K562 (cell line): ENCODE measurements at regions not wholly inside any gene's neighbourhood (a gene's known extent, or its start where the extent isn't known, plus 50 kb on each side); places are given as distances from the start of the nearest gene placed in this dataset.

Experiments used
- ATAC-seq: fragments of 200-7000 bp; cut with Tn5 transposase; 3 replicates; pipeline ENCODE4 v1.9.1; 2020; ENCODE audit warnings: moderate library complexity
- BruUV-seq: library from RNA; stranded (reverse); fragments of 400-500 nt; replicated peaks from 2 replicates; lab custom pipeline; 2021; lab: Mats Ljungman, UMichigan
- CTCF ChIA-PET: fragments of 300-600 bp; formaldehyde crosslinking; extraction: SDS; loops from one replicate; lab custom pipeline; 2021; ENCODE audit warnings: low intra/inter-chr PET ratio; lab: Yijun Ruan, JAX
- POLR2A ChIA-PET: fragments of 300-600, 350-650 bp; sonication (Branson Sonifier 250); formaldehyde crosslinking; extraction: SDS; loops from one replicate; lab custom pipeline; 2021; ENCODE audit warnings: antibody characterized with exemption, inconsistent platforms; lab: Yijun Ruan, JAX
- DNase-seq, 4 experiments: peaks; one replicate each; pipeline versions ENCODE4 v3.0.0 to v3.0.0-alpha.2; 2011 to 2018; ENCODE audit warnings: low spot score in 3 of 4, mixed read lengths in 3 of 4; ENCODE audit errors: extremely low read depth in 1 of 4
- FAIRE-seq: peaks from 2 replicates; lab custom pipeline; 2011; peaks lifted over from hg19 to GRCh38; lab: Jason Lieb, UNC
- H2AFZ ChIP-seq: 2 replicates; pipeline ENCODE4 v1.6.0; 2011; ENCODE audit warnings: low read depth, low read length, control low read depth, inconsistent platforms
- H3K27ac ChIP-seq: fragments of 200-600 bp; 3 replicates; pipeline ENCODE4 v1.8.0; 2011; ENCODE audit warnings: low read depth, mild to moderate bottlenecking, control low read depth, inconsistent platforms, low read length, moderate library complexity, mixed read lengths; ENCODE audit errors: extremely low read depth
- H3K27me3 ChIP-seq, 2 experiments: fragments of 300-600 bp in 1 of 2; 2 replicates in 1 of 2; 3 replicates in 1 of 2; pipeline versions ENCODE4 v1.6.0 to v1.8.0; 2011; ENCODE audit warnings: inconsistent platforms in 2 of 2, low read length in 2 of 2, mild to moderate bottlenecking in 1 of 2, mixed read lengths in 1 of 2, moderate library complexity in 1 of 2; ENCODE audit not compliant: control insufficient read depth in 2 of 2, insufficient read depth in 2 of 2
- H3K36me3 ChIP-seq: fragments of 300-600 bp; 3 replicates; pipeline ENCODE4 v1.8.0; 2011; ENCODE audit warnings: mild to moderate bottlenecking, low read length, inconsistent platforms; ENCODE audit not compliant: control insufficient read depth, insufficient read depth
- H3K4me1 ChIP-seq, 2 experiments: fragments of 200-600 bp in 1 of 2; replicated peaks in 1 of 2; 2 replicates in 1 of 2; 3 replicates in 1 of 2; pipeline versions ENCODE4 v1.5.1 to v1.8.0; 2011; ENCODE audit warnings: inconsistent platforms in 2 of 2, low read length in 2 of 2, mild to moderate bottlenecking in 1 of 2, mixed read lengths in 1 of 2, moderate library complexity in 1 of 2; ENCODE audit not compliant: control insufficient read depth in 2 of 2, insufficient read depth in 2 of 2
- H3K4me2 ChIP-seq: 2 replicates; pipeline ENCODE4 v1.6.1; 2011; ENCODE audit warnings: low read length, control low read depth, inconsistent platforms, mixed read lengths; ENCODE audit not compliant: insufficient read depth
- H3K4me3 ChIP-seq: fragments of 200-600 bp; sonication (generic), shearing (Covaris generic); 2 replicates; pipeline ENCODE4 v1.5.1; 2016; ENCODE audit warnings: control low read depth, inconsistent platforms
- H3K79me2 ChIP-seq: fragments of 200-600 bp; 3 replicates; pipeline ENCODE4 v1.8.0; 2011; ENCODE audit warnings: low read length, inconsistent platforms; ENCODE audit not compliant: control insufficient read depth, insufficient read depth
- H3K9ac ChIP-seq, 2 experiments: 2 replicates each; pipeline versions ENCODE4 v1.6.0 to v1.6.1; 2011; ENCODE audit warnings: low read depth in 2 of 2, low read length in 2 of 2, control low read depth in 1 of 2, inconsistent platforms in 1 of 2, mild to moderate bottlenecking in 1 of 2, mixed read lengths in 1 of 2; ENCODE audit not compliant: insufficient read depth in 1 of 2
- H3K9me1 ChIP-seq: one replicate; pipeline ENCODE4 v1.6.0; 2011; ENCODE audit warnings: inconsistent platforms, mild to moderate bottlenecking, low read length, moderate library complexity; ENCODE audit not compliant: control insufficient read depth, insufficient read depth
- H3K9me3 ChIP-seq: replicated peaks from 2 replicates; pipeline ENCODE4 v1.5.1; 2011; ENCODE audit warnings: low read depth, low read length, inconsistent platforms; ENCODE audit not compliant: control insufficient read depth, insufficient read depth
- H4K20me1 ChIP-seq: replicated peaks from 2 replicates; pipeline ENCODE4 v1.6.1; 2011; ENCODE audit warnings: low read length, inconsistent platforms, mixed read lengths; ENCODE audit not compliant: control insufficient read depth, insufficient read depth
- E2F5 ChIP-seq: sonication (generic); formaldehyde crosslinking; IDR thresholded peaks from 2 replicates; pipeline ENCODE4 v1.8.0; 2022; ENCODE audit warnings: mild to moderate bottlenecking, missing genetic modification reagents
- GTF2E2 ChIP-seq: fragments of 200-800 bp; sonication (Bioruptor generic); IDR thresholded peaks from 2 replicates; pipeline ENCODE4 v1.6.1; 2016; ENCODE audit warnings: missing genetic modification characterization, missing compliant biosample characterization
- NR3C1 ChIP-seq: sonication (generic); formaldehyde crosslinking; IDR thresholded peaks from 2 replicates; pipeline ENCODE4 v1.8.1; 2022; ENCODE audit warnings: missing genetic modification reagents
- PRMT5 ChIP-seq: sonication (generic); formaldehyde crosslinking; IDR thresholded peaks from 2 replicates; pipeline ENCODE4 v1.5.0; 2020; ENCODE audit warnings: missing genetic modification reagents
- SRSF7 ChIP-seq: fragments of 200-400 bp; formaldehyde crosslinking; optimal IDR thresholded peaks from 2 replicates; pipeline ENCODE3; 2017; ENCODE audit warnings: mild to moderate bottlenecking, low read depth, low read length
- TFE3 ChIP-seq: fragments of 450-650 bp; formaldehyde crosslinking; IDR thresholded peaks from 2 replicates; pipeline ENCODE4 v1.4.0; 2020; ENCODE audit warnings: mild to moderate bottlenecking, mixed read lengths
- TGIF2 ChIP-seq: sonication (generic); formaldehyde crosslinking; IDR thresholded peaks from 2 replicates; pipeline ENCODE4 v1.8.1; 2022; ENCODE audit warnings: mild to moderate bottlenecking, missing genetic modification reagents, moderate library complexity
- THRA ChIP-seq: fragments of 450-650 bp; IDR thresholded peaks from 2 replicates; pipeline ENCODE4 v1.6.1; 2017; ENCODE audit warnings: mild to moderate bottlenecking, moderate library complexity
- TRIM25 ChIP-seq: fragments of 450-650 bp; IDR thresholded peaks from 2 replicates; pipeline ENCODE4 v1.7.0; 2016; ENCODE audit warnings: borderline replicate concordance
- ZC3H8 ChIP-seq: fragments of 450-650 bp; IDR thresholded peaks from 2 replicates; pipeline ENCODE4 v1.6.1; 2017
- ZFX ChIP-seq: sonication (generic); formaldehyde crosslinking; IDR thresholded peaks from 2 replicates; pipeline ENCODE4 v1.8.0; 2022; ENCODE audit warnings: mild to moderate bottlenecking, missing genetic modification reagents, moderate library complexity
- ZNF197 ChIP-seq: fragments of 200-800 bp; sonication (Bioruptor generic); IDR thresholded peaks from 2 replicates; pipeline ENCODE4 v1.6.1; 2016; ENCODE audit warnings: low read depth, missing genetic modification characterization, missing compliant biosample characterization
- ZNF551 ChIP-seq: fragments of 250-450 bp; sonication (Bioruptor Pico); IDR thresholded peaks from 2 replicates; pipeline ENCODE4 v1.5.0; 2021; ENCODE audit warnings: mild to moderate bottlenecking, moderate library complexity
- WGBS: fragments of 100-300 bp; shearing (Covaris generic); methylation state at CpG from one replicate; pipeline ENCODE4 v1.1.6; 2016; ENCODE audit warnings: low coverage, mixed read lengths; ENCODE audit not compliant: insufficient coverage; ENCODE audit errors: missing lambda C conversion rate; 5-methylcytosine and 5-hydroxymethylcytosine counted together
- in situ Hi-C: fragments of 300-500 bp; cut with MboI; formaldehyde crosslinking; loops from 4 replicates; pipeline ENCODE4 v1.15.0; 2018; ENCODE audit warnings: inconsistent platforms, mixed read lengths
- intact Hi-C: fragments of 100-400 bp; cut with micrococcal nuclease; formaldehyde crosslinking; loops from 2 replicates; pipeline ENCODE4 v1.14.2; 2022

- WGBS, result 0% methylated on average over 3 of the region's 3 CpGs
- ChIA-PET POLR2A (no interaction called here), CTCF (no interaction called here)
- intact Hi-C loops (no loop called here), in situ Hi-C loops (no loop called here)
- H3K4me3 ChIP-seq, result no peak overlapping the region
- H2AFZ ChIP-seq, result no peak overlapping the region
- H3K79me2 ChIP-seq, result no peaks in the 10 kb centered on the region
- no peak for ATAC-seq
- H3K9me1 ChIP-seq, result no peaks in the 10 kb centered on the region
- BruUV-seq, result no TSS peak
- no peak overlapping the region for H3K27ac ChIP-seq
- TF ChIP-seq SRSF7 (no peak), PRMT5 (CRISPR knock-in tag) (no peak), ZNF551 (no peak), TFE3 (CRISPR knock-in tag) (no peak), NR3C1 (CRISPR knock-in tag) (no peak), GTF2E2 (tag) (no peak), E2F5 (CRISPR knock-in tag) (no peak), ZC3H8 (no peak), ZFX (CRISPR knock-in tag) (no peak), THRA (no peak), TGIF2 (CRISPR knock-in tag) (no peak), ZNF197 (CRISPR knock-in tag) (no peak), TRIM25 (no peak)
- no peak overlapping the region for H3K4me2 ChIP-seq
- no peak for FAIRE-seq
- no peaks in the 10 kb centered on the region for H4K20me1 ChIP-seq
- peaks cover 0 to 5% of the 10 kb centered on the region in 2 experiments; a peak in 2 of 5 replicates for H3K27me3 ChIP-seq
- no peaks in the 10 kb centered on the region for H3K9me3 ChIP-seq
- H3K4me1 ChIP-seq, result no peaks in the 10 kb centered on the region
- no peak overlapping the region for H3K9ac ChIP-seq
- no peak for DNase-seq
- H3K36me3 ChIP-seq, result no peaks in the 10 kb centered on the region
Observed at GRCh38 chr4:145333786-145334185, 147.9 kb upstream of the SMAD1 start.
